ENCODE measurements at regions not wholly inside any gene's neighbourhood (a gene's known extent, or its start where the extent isn't known, plus 50 kb on each side); places are given as distances from the start of the nearest gene placed in this dataset.

- no peak for DNase-seq
- ATAC-seq (ENCODE audit: low FRiP score in 2 of 2): no peak
- Histone ChIP-seq H3K27me3 (no peaks in the 10 kb centered on the region), H3K36me3 (no peaks in the 10 kb centered on the region), H3K27ac (no peak overlapping the region), H3K4me1 (no peaks in the 10 kb centered on the region), H3K4me3 (no peak overlapping the region), H3K9me3 (no peaks in the 10 kb centered on the region)
- 44 to 78% methylated on average over 1 of the region's 1 CpG for WGBS, 2 donors
- no peak for TF ChIP-seq POLR2A (IDR thresholded peaks at IDR 0.05)
- TF ChIP-seq POLR2AphosphoS5 (IDR thresholded peaks at IDR 0.05): no peak
- no peak for TF ChIP-seq CTCF (IDR thresholded peaks at IDR 0.05)
- no peak for TF ChIP-seq EP300 (IDR thresholded peaks at IDR 0.05)
Observed at GRCh38 chr4:18406264-18406663, 384.7 kb upstream of the LCORL start.

- 59 to 64% methylated on average over 2 of the region's 2 CpGs for WGBS, 2 donors
- no peak for TF ChIP-seq CTCF (IDR thresholded peaks at IDR 0.05)
- no peak for TF ChIP-seq EP300 (IDR thresholded peaks at IDR 0.05)
- no peak for TF ChIP-seq POLR2AphosphoS5 (IDR thresholded peaks at IDR 0.05)
- no peak for TF ChIP-seq POLR2A (IDR thresholded peaks at IDR 0.05)
- Histone ChIP-seq H3K27ac (no peak overlapping the region), H3K9me3 (no peaks in the 10 kb centered on the region), H3K36me3 (no peaks in the 10 kb centered on the region), H3K27me3 (no peaks in the 10 kb centered on the region), H3K4me3 (no peak overlapping the region), H3K4me1 (no peaks in the 10 kb centered on the region)
- DNase-seq (no peak), ATAC-seq (ENCODE audit: low FRiP score in 2 of 2) (no peak)
Observed at GRCh38 chr4:18405054-18405453, 383.5 kb upstream of the LCORL start.

- no peak for DNase-seq
- H3K27ac ChIP-seq: no peak overlapping the region
- H3K4me1 ChIP-seq: no peaks in the 10 kb centered on the region
- no peak for ATAC-seq (ENCODE audit: low FRiP score in 2 of 2)
- H3K4me3 ChIP-seq: no peak overlapping the region
- TF ChIP-seq POLR2A (IDR thresholded peaks at IDR 0.05): no peak
- no peak for TF ChIP-seq EP300 (IDR thresholded peaks at IDR 0.05)
- no peak for TF ChIP-seq POLR2AphosphoS5 (IDR thresholded peaks at IDR 0.05)
- TF ChIP-seq CTCF (IDR thresholded peaks at IDR 0.05): no peak
- no peaks in the 10 kb centered on the region for H3K27me3 ChIP-seq
- 24 to 56% methylated on average over 2 of the region's 2 CpGs for WGBS, 2 donors
- no peaks in the 10 kb centered on the region for H3K9me3 ChIP-seq
- no peaks in the 10 kb centered on the region for H3K36me3 ChIP-seq
Observed at GRCh38 chr4:18404642-18405041, 383.1 kb upstream of the LCORL start.

GRCh38 chr4:18403327-18403726, 381.8 kb upstream of the LCORL start:
- DNase-seq (no peak), ATAC-seq (ENCODE audit: low FRiP score in 2 of 2) (no peak)
- Histone ChIP-seq H3K4me1 (no peaks in the 10 kb centered on the region), H3K36me3 (no peaks in the 10 kb centered on the region), H3K27ac (no peak overlapping the region), H3K9me3 (no peaks in the 10 kb centered on the region), H3K27me3 (no peaks in the 10 kb centered on the region), H3K4me3 (no peak overlapping the region)
- WGBS, 2 donors: 62 to 81% methylated on average over 3 of the region's 3 CpGs
- TF ChIP-seq POLR2A (IDR thresholded peaks at IDR 0.05) (no peak), POLR2AphosphoS5 (IDR thresholded peaks at IDR 0.05) (no peak)

GRCh38 chr4:18401868-18402267, 380.3 kb upstream of the LCORL start:
- ATAC-seq (ENCODE audit: low FRiP score in 2 of 2) (no peak), DNase-seq (no peak)
- Histone ChIP-seq H3K9me3 (no peaks in the 10 kb centered on the region), H3K27ac (no peak overlapping the region), H3K27me3 (no peaks in the 10 kb centered on the region), H3K36me3 (no peaks in the 10 kb centered on the region), H3K4me1 (no peaks in the 10 kb centered on the region), H3K4me3 (no peak overlapping the region)
- 74 to 91% methylated on average over 1 of the region's 1 CpG for WGBS, 2 donors
- TF ChIP-seq CTCF (IDR thresholded peaks at IDR 0.05) (no peak), POLR2A (IDR thresholded peaks at IDR 0.05) (no peak), EP300 (IDR thresholded peaks at IDR 0.05) (no peak), POLR2AphosphoS5 (IDR thresholded peaks at IDR 0.05) (no peak)
